ENCODE measurements at regions not wholly inside any gene's neighbourhood (a gene's known extent, or its start where the extent isn't known, plus 50 kb on each side); places are given as distances from the start of the nearest gene placed in this dataset.
"Not testable (repeated sequence)": the region's sequence is repeated elsewhere in the genome, so short reads cannot be mapped to it uniquely, and the experiment has no call there.

- DNase-seq: not testable (repeated sequence)
Measured at GRCh38 chr6:94687255-94687654, 890.1 kb upstream of the MANEA start.

- no peak for DNase-seq
Measured at GRCh38 chr6:94683409-94683808, 893.9 kb upstream of the MANEA start.

GRCh38 chr6:94680669-94681212 lies 896.6 kb upstream of the MANEA start:
- DNase-seq: no peak

- DNase-seq: no peak
Measured at GRCh38 chr6:94673251-94673650, 904.1 kb upstream of the MANEA start.

GRCh38 chr6:94670017-94670416 lies 907.3 kb upstream of the MANEA start:
- no peak for DNase-seq

GRCh38 chr6:94668876-94669275 lies 908.5 kb upstream of the MANEA start:
- no peak for DNase-seq

- DNase-seq: no peak
Measured at GRCh38 chr6:94658929-94659328, 918.4 kb upstream of the MANEA start.

GRCh38 chr6:94651239-94651638 lies 926.1 kb upstream of the MANEA start:
- DNase-seq: no peak

- no peak for DNase-seq
Measured at GRCh38 chr6:94645191-94645590, 932.1 kb upstream of the MANEA start.

- DNase-seq: no peak
Measured at GRCh38 chr6:94639564-94639963, 937.8 kb upstream of the MANEA start.

GRCh38 chr6:94636780-94637385 lies 940.5 kb upstream of the MANEA start:
- no peak for DNase-seq

- peak; percentile 17 to 88 for DNase-seq
Measured at GRCh38 chr6:94623586-94623985, 953.7 kb upstream of the MANEA start.

GRCh38 chr6:94622783-94623182 lies 954.6 kb upstream of the MANEA start:
- no peak for DNase-seq

GRCh38 chr6:94600636-94601035 lies 976.7 kb upstream of the MANEA start:
- no peak for DNase-seq

- DNase-seq: no peak
Measured at GRCh38 chr6:94597487-94597886, 979.8 kb upstream of the MANEA start.

- no peak for DNase-seq
Measured at GRCh38 chr6:94590416-94590815, 986.9 kb upstream of the MANEA start.

GRCh38 chr6:94588301-94588700 lies 989.0 kb upstream of the MANEA start:
- DNase-seq: no peak

GRCh38 chr6:94584211-94584610 lies 993.1 kb upstream of the MANEA start:
- no peak for DNase-seq

GRCh38 chr6:94570581-94570980 lies 1006.8 kb upstream of the MANEA start:
- no peak for DNase-seq

GRCh38 chr6:94562846-94563245 lies 1014.5 kb upstream of the MANEA start:
- no peak for DNase-seq

- DNase-seq: no peak
Measured at GRCh38 chr6:94559829-94560537, 1017.4 kb upstream of the MANEA start.

- not testable (repeated sequence) for DNase-seq
Measured at GRCh38 chr6:94557207-94557606, 1020.1 kb upstream of the MANEA start.

- DNase-seq: no peak
Measured at GRCh38 chr6:94548201-94548600, 1029.1 kb upstream of the MANEA start.

GRCh38 chr6:94535798-94536197 lies 1041.5 kb upstream of the MANEA start:
- no peak for DNase-seq

All from cerebellar nuclear complex (tissue), 1 donor.